SU-DHL-6 (cell line): ENCODE measurements at regions not wholly inside any gene's neighbourhood (a gene's known extent, or its start where the extent isn't known, plus 50 kb on each side); places are given as distances from the start of the nearest gene placed in this dataset.
"Not testable (repeated sequence)": the region's sequence is repeated elsewhere in the genome, so short reads cannot be mapped to it uniquely, and the experiment has no call there.

Experiments
- CTCF ChIP-seq: fragments of 200-600 bp; sonication (generic); IDR thresholded peaks from one replicate; pipeline ENCODE4 v1.5.1; 2017; ENCODE audit warnings: antibody characterized with exemption, mild to moderate bottlenecking, low read length, moderate library complexity; ENCODE audit not compliant: insufficient read depth, poor library complexity, severe bottlenecking
- EZH2phosphoT487 ChIP-seq: fragments of 200-600 bp; sonication (generic), shearing (Covaris generic); conservative IDR thresholded peaks from 2 replicates; pipeline ENCODE4 v1.6.1; 2018; ENCODE audit warnings: mild to moderate bottlenecking, antibody characterized with exemption, low read length, moderate library complexity, mixed read lengths

- TF ChIP-seq CTCF, EZH2phosphoT487: not testable (repeated sequence)
Measured at GRCh38 chr11:82396639-82397038, 337.0 kb downstream of the FAM181B start.
